Peyer's patch (tissue), 4 donors: ENCODE measurements at regions not wholly inside any gene's neighbourhood (a gene's known extent, or its start where the extent isn't known, plus 50 kb on each side); places are given as distances from the start of the nearest gene placed in this dataset.

ENCODE experiments used
- CTCF ChIP-seq, 6 experiments: fragments of 450-650 bp in 4 of 6; fragments of 200-600 bp in 2 of 6; sonication (generic) in 1 of 6; IDR thresholded peaks; one replicate each; pipeline ENCODE4 v1.5.1; 2017 to 2019; ENCODE audit warnings: antibody characterized with exemption in 6 of 6, mild to moderate bottlenecking in 3 of 6, moderate library complexity in 1 of 6
- POLR2A ChIP-seq, 2 donors: fragments of 450-650 bp; IDR thresholded peaks; one replicate each; pipeline ENCODE4 v1.5.1; 2017; ENCODE audit warnings: antibody characterized with exemption in 2 of 2, mild to moderate bottlenecking in 2 of 2, moderate library complexity in 2 of 2

DNA sequence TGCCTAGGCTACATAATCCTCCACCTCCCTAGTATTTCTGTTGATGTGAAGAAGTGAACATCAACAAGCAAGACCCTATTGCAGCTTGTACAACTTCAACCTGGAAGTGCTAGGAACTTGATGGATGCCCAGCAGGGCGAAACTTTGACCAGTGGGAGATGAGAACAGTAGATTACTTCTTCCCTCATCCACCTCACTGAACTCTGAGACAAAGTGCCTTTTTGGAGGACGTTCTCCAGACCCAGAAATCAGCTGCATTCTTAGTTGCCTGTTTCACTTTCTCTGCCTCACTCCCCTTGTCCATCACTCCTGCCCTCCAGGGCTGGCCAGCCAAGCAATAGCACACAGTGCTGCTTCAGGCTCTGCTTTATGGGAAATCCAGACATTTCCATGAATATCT is 683.4 kb downstream of the GALC start:
- no peak for TF ChIP-seq CTCF (IDR thresholded peaks at IDR 0.05)
- no peak for TF ChIP-seq POLR2A (IDR thresholded peaks at IDR 0.05)
